Effector memory CD8-positive, alpha-beta T cell (primary cell): ENCODE measurements at regions not wholly inside any gene's neighbourhood (a gene's known extent, or its start where the extent isn't known, plus 50 kb on each side); places are given as distances from the start of the nearest gene placed in this dataset.

Source experiments
- ATAC-seq: fragments of 150-1000 bp; cut with Tn5 transposase; replicated peaks from 2 replicates; pipeline ENCODE4 v1.10.0; 2021; ENCODE audit warnings: mild to moderate bottlenecking, moderate library complexity
- DNase-seq, 3 experiments: peaks; one replicate each; pipeline ENCODE4 v3.0.0; 2021
- H3K27ac Mint-ChIP-seq, 2 donors: one replicate each; pipeline ENCODE4 v1.8.0; 2022; ENCODE audit warnings: mild to moderate bottlenecking in 2 of 2, mixed read lengths in 2 of 2, moderate library complexity in 2 of 2
- H3K27me3 Mint-ChIP-seq, 2 donors: one replicate each; pipeline ENCODE4 v1.8.0; 2022; ENCODE audit warnings: mixed read lengths in 2 of 2
- H3K36me3 Mint-ChIP-seq: one replicate; pipeline ENCODE4 v1.8.0; 2022; ENCODE audit warnings: mild to moderate bottlenecking, moderate library complexity, mixed read lengths; ENCODE audit not compliant: insufficient read depth
- H3K4me1 Mint-ChIP-seq, 2 donors: one replicate each; pipeline ENCODE4 v1.8.0; 2022; ENCODE audit warnings: low read depth in 2 of 2, mixed read lengths in 2 of 2
- H3K4me3 Mint-ChIP-seq, 2 donors: one replicate each; pipeline ENCODE4 v1.8.0; 2022; ENCODE audit warnings: mild to moderate bottlenecking in 2 of 2, mixed read lengths in 2 of 2, moderate library complexity in 2 of 2
- H3K9me3 Mint-ChIP-seq, 2 donors: one replicate each; pipeline ENCODE4 v1.8.0; 2022; ENCODE audit warnings: mixed read lengths in 2 of 2

DNA sequence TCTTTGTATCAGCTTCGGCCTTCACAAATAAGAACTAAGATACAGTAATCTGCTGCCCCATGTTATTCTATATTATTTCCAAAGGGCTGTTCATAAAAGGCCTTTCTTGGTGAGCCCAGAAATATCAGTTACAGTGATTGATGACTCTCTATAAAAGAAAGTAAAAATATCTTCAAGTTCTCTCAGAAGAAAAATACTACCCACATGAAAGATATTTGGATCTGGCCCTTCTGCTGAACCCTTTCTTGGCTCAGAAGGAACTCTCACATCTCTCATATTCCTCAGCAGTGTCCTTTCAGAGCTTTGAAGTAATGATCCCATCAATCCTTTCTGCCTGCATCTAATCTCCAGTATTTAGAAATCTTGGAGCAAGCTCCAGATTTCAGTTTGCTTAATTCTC lies 76.3 kb upstream of the SLITRK1 start:
- H3K9me3 Mint-ChIP-seq, result no peaks in the 10 kb centered on the region
- H3K27me3 Mint-ChIP-seq, result no peaks in the 10 kb centered on the region
- no peak overlapping the region for H3K4me3 Mint-ChIP-seq

DNA sequence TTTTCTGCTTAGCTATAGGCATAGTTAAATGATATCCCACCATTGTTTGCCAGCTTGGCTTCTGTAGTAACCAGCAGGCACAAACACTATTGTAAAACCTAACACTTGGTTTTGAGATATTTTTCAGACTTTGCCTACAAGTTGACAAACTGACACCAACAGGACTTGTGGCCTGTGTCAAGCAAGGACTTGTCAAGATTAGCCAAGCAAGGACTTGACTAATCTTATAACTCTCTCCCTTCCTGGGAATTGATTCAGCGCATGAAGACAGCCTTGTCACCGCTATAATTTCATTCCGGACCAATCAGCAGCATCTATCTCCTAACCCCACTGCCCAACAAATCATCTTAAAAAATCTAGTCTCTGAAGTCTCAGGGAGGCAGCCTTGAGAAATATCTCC lies 72.7 kb upstream of the SLITRK1 start:
- Mint-ChIP-seq H3K27ac (no peak overlapping the region), H3K4me1 (no peaks in the 10 kb centered on the region), H3K36me3 (no peaks in the 10 kb centered on the region), H3K27me3 (no peaks in the 10 kb centered on the region), H3K9me3 (no peaks in the 10 kb centered on the region), H3K4me3 (no peak overlapping the region)
- DNase-seq (no peak), ATAC-seq (no peak)

More for the DNA sequence above, 76.3 kb upstream of the SLITRK1 start:
- H3K4me1 Mint-ChIP-seq, result no peaks in the 10 kb centered on the region
- DNase-seq (no peak), ATAC-seq (no peak)
- H3K27ac Mint-ChIP-seq, result no peak overlapping the region
- H3K36me3 Mint-ChIP-seq, result no peaks in the 10 kb centered on the region

DNA sequence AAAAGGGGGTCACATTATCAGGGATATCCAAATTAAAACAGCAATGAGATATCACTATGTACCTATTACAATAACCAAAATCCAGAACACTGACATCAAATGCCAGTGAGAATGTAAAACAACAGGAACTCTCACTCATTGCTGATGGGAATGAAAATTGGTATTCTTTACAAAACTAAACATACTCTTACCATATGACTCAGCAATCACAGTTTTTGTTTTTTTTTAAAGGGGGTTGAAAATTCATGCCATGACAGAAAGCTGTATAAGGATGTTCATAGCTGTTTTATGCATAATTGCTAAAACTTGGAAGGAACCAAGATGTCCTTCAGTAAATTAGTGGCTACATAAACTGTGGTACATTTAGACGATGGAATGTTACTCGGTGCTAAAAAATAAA lies 71.6 kb upstream of the SLITRK1 start:
- no peak for ATAC-seq

DNA sequence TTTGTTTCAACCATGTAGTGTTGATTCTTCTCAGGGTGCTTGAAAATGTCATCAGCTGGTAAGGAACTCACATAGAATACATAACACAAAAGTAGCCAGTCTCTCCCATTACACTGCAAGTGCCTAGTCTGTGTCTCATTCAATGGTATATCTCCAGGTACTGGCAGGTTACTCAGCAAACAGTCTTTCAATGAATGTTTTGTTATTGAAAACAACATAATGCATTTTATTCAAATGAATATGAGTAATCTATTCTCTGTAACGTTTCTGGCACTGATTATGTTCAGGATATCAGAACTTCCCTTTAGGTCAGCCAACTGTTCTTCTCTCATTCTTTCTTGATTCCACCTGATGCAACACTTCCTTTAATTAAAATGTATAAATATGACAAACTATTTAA lies 68.0 kb upstream of the SLITRK1 start:
- Mint-ChIP-seq H3K27me3 (no peaks in the 10 kb centered on the region), H3K9me3 (no peaks in the 10 kb centered on the region), H3K4me1 (no peaks in the 10 kb centered on the region), H3K27ac (no peak overlapping the region), H3K36me3 (no peaks in the 10 kb centered on the region), H3K4me3 (no peak overlapping the region)
- DNase-seq (no peak), ATAC-seq (no peak)

More for the DNA sequence above, 71.6 kb upstream of the SLITRK1 start:
- Mint-ChIP-seq H3K9me3 (no peaks in the 10 kb centered on the region), H3K4me1 (no peaks in the 10 kb centered on the region), H3K27me3 (no peaks in the 10 kb centered on the region), H3K36me3 (no peaks in the 10 kb centered on the region), H3K4me3 (no peak overlapping the region), H3K27ac (no peak overlapping the region)
- DNase-seq, result no peak

DNA sequence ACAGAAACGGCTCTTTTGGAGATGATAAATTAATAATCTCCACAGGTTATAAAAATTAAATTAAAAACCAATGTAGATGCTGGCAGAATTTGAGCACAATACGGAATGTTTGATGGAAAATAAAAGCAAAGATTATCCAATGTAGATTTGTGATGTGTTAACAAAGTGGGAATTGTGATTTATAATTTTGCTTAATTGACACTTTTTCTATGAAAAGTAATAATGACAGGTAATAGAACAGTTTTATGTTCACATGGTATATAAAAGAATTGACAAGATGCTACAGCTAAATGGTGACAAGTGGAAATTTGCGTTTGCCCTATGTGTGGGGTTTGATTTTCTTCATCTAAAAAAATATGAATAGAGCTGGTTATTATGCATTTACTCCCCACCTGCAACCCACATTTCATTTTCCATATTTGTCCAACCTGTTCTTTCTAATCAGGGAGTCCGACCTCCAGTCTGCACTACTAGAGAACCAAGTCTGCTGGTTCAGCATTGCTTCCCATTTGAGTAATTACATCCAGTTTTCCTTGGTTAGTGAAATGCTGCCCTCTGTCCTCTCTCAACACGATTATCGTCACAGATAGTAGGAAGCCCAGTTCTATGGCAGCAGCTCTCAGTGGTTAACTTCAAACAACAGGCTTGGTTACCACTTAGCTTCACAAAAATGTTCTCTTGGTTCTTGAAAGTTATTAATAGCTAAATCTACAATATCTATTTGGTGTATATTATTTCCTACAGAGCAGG lies 61.4 kb upstream of the SLITRK1 start:
- Mint-ChIP-seq H3K4me3 (no peak overlapping the region), H3K27ac (no peak overlapping the region), H3K9me3 (no peaks in the 10 kb centered on the region), H3K4me1 (no peaks in the 10 kb centered on the region), H3K27me3 (peaks cover 0 to 5% of the 10 kb centered on the region in 2 donors), H3K36me3 (no peaks in the 10 kb centered on the region)
- ATAC-seq, result no peak
- DNase-seq, result no peak

DNA sequence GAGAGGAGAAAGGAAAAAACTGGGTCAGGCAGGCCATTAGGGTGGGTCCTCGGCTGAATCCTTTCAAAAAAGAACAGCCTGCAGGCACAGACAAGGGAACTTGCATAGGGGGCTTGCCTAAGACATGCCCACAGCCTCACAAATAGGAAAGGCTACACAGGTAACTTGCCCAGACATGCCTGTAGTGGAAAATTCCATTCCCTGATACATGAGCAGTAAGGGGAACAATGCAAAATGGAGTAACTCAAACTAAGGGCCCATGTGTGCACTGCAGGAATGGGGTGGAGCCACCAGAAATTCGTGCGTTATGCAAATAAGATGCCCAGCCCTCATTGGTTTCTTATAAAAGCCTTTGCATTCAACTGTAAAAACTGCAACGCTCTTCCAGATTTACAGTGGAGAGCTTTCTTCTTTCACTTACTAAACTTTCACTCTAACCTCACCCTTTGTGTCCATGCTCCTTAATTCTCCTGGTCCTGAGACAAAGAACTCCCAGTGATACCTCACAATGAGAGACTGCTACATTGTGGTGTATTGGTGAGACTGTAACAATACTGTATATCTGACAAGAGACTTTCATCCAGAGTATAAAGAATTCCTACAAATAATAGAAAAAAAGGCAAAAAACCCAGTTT lies 59.5 kb upstream of the SLITRK1 start:
- no peak for ATAC-seq
- DNase-seq, result no peak
- Mint-ChIP-seq H3K4me1 (no peaks in the 10 kb centered on the region), H3K36me3 (no peaks in the 10 kb centered on the region), H3K27ac (no peak overlapping the region), H3K9me3 (no peaks in the 10 kb centered on the region), H3K4me3 (no peak overlapping the region), H3K27me3 (peaks cover 0 to 5% of the 10 kb centered on the region in 2 donors)

DNA sequence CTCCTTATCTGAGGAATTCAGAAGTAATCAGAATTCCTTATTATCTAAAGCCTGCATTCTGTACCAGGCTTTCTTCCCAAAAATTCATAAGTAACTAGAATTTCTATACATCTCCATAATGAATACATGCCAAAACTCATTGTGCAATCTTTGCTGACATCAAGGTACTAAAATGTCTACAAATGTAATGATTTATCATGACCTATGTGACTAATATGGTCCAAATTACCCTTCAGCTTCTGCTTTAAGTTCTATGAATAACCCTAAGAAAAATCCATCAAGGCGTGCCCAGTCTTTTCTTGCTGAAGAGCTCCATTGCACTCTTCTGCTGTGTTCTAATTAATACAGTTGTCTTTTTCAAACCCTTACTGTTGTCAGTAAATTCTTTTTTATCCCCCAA lies 58.5 kb upstream of the SLITRK1 start:
- Mint-ChIP-seq H3K4me1 (no peaks in the 10 kb centered on the region), H3K27ac (no peak overlapping the region), H3K36me3 (no peaks in the 10 kb centered on the region), H3K4me3 (no peak overlapping the region), H3K9me3 (no peaks in the 10 kb centered on the region), H3K27me3 (peaks cover 0 to 5% of the 10 kb centered on the region in 2 donors)
- no peak for ATAC-seq
- DNase-seq, result no peak

DNA sequence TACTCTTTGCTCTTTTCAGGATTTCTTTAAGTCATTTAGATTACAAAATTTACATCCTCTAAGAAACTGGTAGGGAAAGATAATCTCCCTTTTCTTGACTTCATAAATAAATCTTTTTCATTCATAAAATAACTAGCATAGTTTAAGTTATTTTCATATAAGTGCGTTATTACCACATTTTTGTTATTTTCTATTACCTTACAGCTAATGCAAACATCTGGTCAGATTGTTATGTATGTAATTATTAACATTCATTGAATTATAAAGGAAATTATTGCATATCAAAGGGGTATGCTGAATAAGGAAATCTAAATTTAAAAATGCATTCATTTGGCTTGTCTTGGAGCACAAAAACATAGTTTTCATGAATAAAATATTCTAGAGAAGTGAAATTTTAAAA lies 55.3 kb upstream of the SLITRK1 start:
- Mint-ChIP-seq H3K27ac (no peak overlapping the region), H3K9me3 (no peaks in the 10 kb centered on the region), H3K27me3 (peaks cover 0 to 5% of the 10 kb centered on the region in 2 donors), H3K36me3 (no peaks in the 10 kb centered on the region), H3K4me1 (no peaks in the 10 kb centered on the region), H3K4me3 (no peak overlapping the region)
- DNase-seq (no peak), ATAC-seq (no peak)

DNA sequence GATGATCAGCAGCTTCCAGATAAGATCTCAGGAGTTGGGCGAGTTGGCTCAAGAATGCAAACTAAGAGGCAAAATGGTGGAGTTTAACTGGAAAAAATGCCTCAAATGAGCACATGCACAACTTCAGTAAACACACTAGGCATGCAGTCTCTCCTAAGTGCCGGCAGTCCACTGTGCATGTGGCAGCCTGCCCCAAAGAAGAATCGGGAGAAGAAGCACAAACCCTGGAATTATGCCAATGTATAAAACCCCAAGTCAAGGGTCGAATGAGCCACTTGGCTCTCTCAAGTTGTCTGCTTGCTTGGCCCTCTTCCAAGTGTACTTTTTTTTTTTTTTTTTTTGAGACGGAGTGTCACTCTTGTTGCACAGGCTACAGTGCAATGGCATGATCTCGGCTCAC lies 53.3 kb upstream of the SLITRK1 start:
- ATAC-seq, result no peak
- Mint-ChIP-seq H3K27ac (no peak overlapping the region), H3K4me1 (no peaks in the 10 kb centered on the region)

More for the DNA sequence above, 53.3 kb upstream of the SLITRK1 start:
- Mint-ChIP-seq H3K4me3 (no peak overlapping the region), H3K36me3 (no peaks in the 10 kb centered on the region), H3K27me3 (no peaks in the 10 kb centered on the region), H3K9me3 (no peaks in the 10 kb centered on the region)
- DNase-seq, result no peak
